ENCODE measurements at regions not wholly inside any gene's neighbourhood (a gene's known extent, or its start where the extent isn't known, plus 50 kb on each side); places are given as distances from the start of the nearest gene placed in this dataset.
A peak's percentile ranks its signal among the peaks of the same experiment; 100 is the strongest.
"Not testable (repeated sequence)": the region's sequence is repeated elsewhere in the genome, so short reads cannot be mapped to it uniquely, and the experiment has no call there.

DNA sequence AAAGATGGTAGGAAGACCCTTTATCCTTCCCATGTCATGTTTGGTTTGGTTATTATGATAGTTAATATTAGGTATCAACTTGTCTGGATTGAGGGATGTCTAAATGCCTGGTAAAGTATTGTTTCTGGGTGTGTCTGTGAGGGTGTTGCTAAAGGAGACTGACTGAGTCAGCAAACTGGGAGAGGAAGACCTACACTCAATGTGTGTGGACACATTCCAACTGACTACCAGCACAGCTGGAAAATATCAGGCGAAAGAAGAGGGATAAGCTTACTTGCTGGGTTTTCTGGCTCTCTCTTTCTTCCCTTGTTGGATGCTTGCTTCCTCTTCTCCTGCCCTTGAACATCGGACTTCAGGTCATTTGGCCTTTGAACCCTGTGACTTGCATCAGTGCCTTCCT lies 1227.6 kb upstream of the EPHA6 start:
- DNase-seq: no peak

DNA sequence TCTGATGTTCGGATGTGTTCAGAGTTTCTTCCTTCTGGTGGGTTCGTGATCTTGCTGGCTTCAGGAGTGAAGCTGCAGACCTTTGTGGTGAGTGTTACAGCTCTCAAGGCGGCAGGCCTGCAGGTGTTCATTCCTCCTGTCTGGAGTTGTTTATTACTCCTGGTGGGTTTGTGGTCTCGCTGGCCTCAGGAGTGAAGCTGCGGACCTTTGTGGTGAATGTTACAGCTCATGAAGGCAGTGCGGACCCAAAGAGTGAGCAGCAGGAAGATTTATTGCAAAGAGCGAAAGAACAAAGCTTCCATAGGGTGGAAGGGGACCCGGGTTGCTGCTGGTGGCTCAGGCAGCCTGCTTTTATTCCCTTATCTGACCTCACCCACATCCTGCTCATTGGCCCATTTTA lies 1226.8 kb upstream of the EPHA6 start:
- not testable (repeated sequence) for DNase-seq

DNA sequence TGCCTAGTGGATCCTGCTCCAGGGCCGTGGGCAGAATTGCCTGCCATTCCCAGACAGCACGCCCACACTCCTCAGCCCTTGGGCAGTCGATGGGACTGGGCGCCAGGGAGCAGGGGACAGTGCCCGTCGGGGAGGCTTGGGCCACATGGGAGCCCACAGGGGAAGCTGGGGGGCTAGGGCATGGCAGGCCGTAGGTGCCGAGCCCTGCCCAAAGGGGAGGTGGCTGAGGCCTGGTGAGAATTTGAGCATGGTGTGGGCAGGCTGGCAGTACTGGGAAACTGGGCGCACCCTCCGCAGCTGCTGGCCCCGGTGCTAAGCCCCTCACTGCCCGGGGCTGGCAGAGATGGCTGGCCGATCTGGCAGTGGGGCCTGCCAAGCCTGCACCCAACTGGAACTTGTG lies 1225.9 kb upstream of the EPHA6 start:
- no peak for DNase-seq

GRCh38 chr3:95595416-95596075 lies 1218.8 kb upstream of the EPHA6 start:
- DNase-seq: no peak

DNA sequence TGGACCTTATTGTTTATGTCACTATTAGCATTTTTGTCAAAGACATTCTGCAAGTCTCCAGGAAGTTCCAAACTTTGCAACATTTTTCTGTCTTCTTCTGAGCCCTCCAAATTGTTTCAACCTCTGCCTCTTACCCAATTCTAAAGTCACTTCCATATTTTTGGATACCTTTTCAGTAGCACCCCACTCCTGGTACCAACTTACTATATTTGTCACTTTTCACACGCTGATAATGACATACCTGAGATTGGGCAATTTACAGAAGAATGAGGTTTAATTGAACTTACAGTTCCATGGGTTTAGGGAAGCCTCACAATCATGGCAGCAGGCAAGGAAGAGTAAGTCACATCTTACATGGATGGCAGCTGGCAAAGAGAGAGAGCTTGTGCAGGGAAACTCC lies 1206.5 kb upstream of the EPHA6 start:
- DNase-seq: no peak

DNA sequence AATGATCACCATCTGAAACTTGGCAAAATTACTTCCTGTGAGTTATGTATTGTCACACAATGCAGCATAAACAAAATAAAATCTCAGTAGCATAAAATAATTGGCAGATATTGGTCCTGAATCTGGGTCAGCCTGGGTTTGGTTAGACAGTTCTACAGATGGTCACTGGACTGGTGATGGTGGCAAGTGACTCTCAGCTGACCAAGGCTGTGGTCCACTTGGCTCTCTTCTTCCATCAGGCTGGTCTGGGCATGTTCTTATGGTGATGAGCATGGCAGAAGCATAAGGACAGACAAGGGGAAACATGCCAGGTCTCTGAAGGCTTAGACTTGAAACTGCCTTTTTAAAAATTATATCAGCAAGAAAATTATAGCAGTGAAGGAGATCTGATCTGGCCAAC lies 1205.0 kb upstream of the EPHA6 start:
- no peak for DNase-seq

DNA sequence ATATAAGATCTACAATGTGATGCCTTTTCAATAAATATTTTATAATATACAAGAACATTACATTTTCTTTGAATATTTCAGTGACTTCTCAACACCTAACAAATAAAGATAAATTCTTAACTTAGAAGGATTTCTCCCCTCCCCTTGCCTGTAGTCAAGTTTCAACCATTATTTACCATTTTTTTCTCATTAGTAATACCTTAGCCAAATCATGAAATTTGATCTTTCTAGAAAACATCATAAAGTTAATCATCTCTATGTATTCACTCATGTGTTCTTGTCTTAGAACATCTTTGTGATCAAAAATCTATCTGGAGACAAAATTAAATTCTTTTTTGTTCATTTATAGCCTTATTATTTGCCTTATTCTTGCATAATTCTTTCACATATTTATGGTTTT lies 1201.8 kb upstream of the EPHA6 start:
- no peak for DNase-seq

GRCh38 chr3:95613993-95614392 lies 1200.4 kb upstream of the EPHA6 start:
- DNase-seq: no peak

DNA sequence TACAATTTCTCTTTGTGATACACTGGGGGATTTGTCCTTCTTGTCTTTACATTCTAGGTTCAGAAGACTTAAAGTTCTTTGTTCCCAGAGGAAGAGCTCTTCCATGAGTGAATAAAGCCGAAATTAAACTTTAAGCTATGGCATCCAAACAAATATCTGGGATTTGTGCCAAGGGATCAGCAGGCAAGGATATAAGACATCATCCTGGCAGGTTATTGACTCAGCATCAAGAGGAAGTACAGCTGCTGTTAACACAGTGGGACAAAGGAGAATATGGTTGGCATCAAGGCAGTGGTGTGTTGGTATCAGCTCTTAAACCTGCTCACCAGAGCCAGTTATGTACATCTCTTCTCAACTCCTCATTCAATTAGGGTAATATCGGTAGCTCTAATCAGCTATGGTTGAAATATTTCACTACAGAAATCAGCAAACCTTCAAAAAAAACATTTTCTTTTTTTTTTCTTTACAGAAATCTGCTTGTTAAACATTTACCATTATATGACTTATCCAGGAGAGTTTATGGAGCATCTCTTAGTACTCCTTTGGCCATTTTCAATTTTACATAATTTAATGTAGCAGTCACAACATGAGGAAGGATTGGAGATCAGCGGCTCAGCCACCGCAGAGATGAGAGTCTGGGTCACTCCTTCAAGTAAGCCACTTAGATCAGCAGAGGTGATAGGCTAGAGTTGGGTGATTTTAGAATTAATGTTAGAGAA lies 1198.6 kb upstream of the EPHA6 start:
- DNase-seq: peak; percentile 16 to 45

DNA sequence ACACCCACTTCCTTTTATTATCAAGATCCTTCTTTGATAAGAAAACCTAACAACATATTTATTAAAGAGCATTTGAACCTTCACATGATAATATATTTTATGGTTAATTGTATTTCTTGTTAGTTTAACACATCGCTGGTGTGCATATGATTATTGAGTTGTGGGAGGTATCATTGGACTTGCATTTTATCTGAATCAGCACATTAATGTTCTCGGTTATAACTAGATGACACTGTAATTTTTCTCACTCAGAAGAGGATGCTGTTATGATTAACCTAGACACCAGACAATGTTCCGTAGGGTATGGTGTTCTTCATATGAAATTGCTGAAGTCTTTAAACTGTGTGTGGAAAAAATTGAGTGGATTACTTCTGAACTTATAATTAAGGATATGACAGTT lies 1188.3 kb upstream of the EPHA6 start:
- no peak for DNase-seq

GRCh38 chr3:95627293-95627692 lies 1187.1 kb upstream of the EPHA6 start:
- no peak for DNase-seq

GRCh38 chr3:95627697-95628096 lies 1186.7 kb upstream of the EPHA6 start:
- DNase-seq: no peak

- no peak for DNase-seq
These were observed 1184.6 kb upstream of the EPHA6 start for GRCh38 chr3:95629802-95630201.

DNA sequence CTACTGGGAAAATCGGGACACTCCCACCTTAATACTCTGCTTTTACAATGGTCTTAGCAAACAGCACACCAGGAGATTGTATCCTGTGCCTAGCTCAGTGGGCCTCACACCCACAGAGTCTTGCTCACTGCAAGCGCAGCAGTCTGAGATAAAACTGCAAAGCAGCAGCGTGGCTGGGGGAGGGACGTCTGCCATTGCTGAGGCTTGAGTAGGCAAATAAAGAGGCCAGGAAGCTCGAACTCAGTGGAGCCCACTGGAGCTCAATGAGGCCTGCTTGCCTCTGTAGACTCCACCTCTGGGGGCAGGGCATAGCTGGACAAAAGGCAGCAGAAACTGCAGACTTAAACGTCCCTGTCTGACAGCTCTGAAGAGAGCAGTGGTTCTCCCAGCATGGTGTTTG lies 1169.1 kb upstream of the EPHA6 start:
- DNase-seq: no peak

GRCh38 chr3:95654570-95655362 lies 1159.6 kb upstream of the EPHA6 start:
- DNase-seq: no peak

DNA sequence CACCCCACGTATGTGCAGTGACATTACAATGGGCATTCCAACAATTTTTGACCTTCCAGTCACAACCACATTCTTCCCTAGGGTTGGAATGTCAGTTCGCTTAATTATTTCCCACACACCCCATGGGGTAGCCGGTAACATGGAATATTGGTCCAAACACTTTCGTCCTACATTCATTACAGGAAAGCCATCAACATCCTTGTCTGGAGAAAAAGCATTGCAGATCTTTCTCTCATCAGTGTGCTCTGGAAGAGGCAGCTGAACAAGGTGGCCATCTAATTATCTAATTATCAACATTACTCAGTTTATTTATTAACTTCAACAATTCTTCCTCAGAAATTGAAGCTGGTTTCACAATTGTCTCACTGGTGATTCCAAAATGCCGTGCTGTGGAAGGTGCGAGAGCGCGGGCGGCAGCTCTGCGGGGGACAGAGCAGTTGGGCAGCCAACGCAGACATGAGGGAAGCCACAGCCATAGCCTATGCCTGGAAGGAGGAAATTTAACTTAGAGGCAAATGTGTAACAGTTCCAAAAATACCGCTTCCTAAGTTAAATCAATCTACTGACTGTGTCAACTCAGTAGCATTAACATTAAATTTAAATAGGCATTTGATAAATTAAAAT lies 1158.9 kb upstream of the EPHA6 start:
- no peak for DNase-seq

GRCh38 chr3:95670765-95671164 lies 1143.6 kb upstream of the EPHA6 start:
- DNase-seq: no peak

- DNase-seq: no peak
These were observed 1141.2 kb upstream of the EPHA6 start for GRCh38 chr3:95673215-95673614.

GRCh38 chr3:95705786-95706418 lies 1108.5 kb upstream of the EPHA6 start:
- no peak for DNase-seq

GRCh38 chr3:95707268-95707667 lies 1107.1 kb upstream of the EPHA6 start:
- no peak for DNase-seq

GRCh38 chr3:95710684-95711083 lies 1103.7 kb upstream of the EPHA6 start:
- DNase-seq: no peak

GRCh38 chr3:95711789-95712188 lies 1102.6 kb upstream of the EPHA6 start:
- no peak for DNase-seq

- DNase-seq: no peak
These were observed 1099.3 kb upstream of the EPHA6 start for GRCh38 chr3:95715128-95715527.
